Sigmoid colon (tissue), 6 donors: ENCODE measurements at regions not wholly inside any gene's neighbourhood (a gene's known extent, or its start where the extent isn't known, plus 50 kb on each side); places are given as distances from the start of the nearest gene placed in this dataset.

ENCODE experiments used
- DNase-seq: peaks from one replicate; pipeline ENCODE4 v3.0.0-alpha.2; 2019
- H3K27ac ChIP-seq, 4 donors: fragments of 200-600 bp; sonication (generic); one replicate each; pipeline ENCODE4 v1.5.1; 2016 to 2019; ENCODE audit warnings: mild to moderate bottlenecking in 1 of 4
- H3K27me3 ChIP-seq, 3 donors: fragments of 200-600 bp; sonication (generic); one replicate each; pipeline ENCODE4 v1.5.1; 2019; ENCODE audit warnings: mild to moderate bottlenecking in 1 of 3
- H3K36me3 ChIP-seq, 4 donors: fragments of 200-600 bp; sonication (generic); one replicate each; pipeline ENCODE4 v1.5.1; 2016 to 2019
- H3K4me1 ChIP-seq, 4 donors: fragments of 200-600 bp; sonication (generic); one replicate each; pipeline ENCODE4 v1.5.1; 2017 to 2019
- H3K4me3 ChIP-seq, 4 donors: fragments of 200-600 bp; sonication (generic); one replicate each; pipeline ENCODE4 v1.5.1; 2017 to 2019; ENCODE audit warnings: mild to moderate bottlenecking in 2 of 4, moderate library complexity in 1 of 4
- H3K9me3 ChIP-seq, 4 donors: fragments of 200-600 bp in 3 of 4; sonication (generic) in 3 of 4; one replicate each; pipeline versions ENCODE4 v1.5.1 to v1.6.1; 2013 to 2019
- EP300 ChIP-seq, 4 donors: sonication (generic); formaldehyde crosslinking; IDR thresholded peaks; one replicate each; pipeline ENCODE4 v1.6.1; 2017; ENCODE audit warnings: antibody characterized with exemption in 4 of 4
- POLR2A ChIP-seq, 2 donors: fragments of 450-650 bp; IDR thresholded peaks; one replicate each; pipeline ENCODE4 v1.6.1; 2016; ENCODE audit warnings: antibody characterized with exemption in 2 of 2, mild to moderate bottlenecking in 2 of 2, moderate library complexity in 2 of 2
- POLR2AphosphoS5 ChIP-seq, 4 donors: sonication (generic); formaldehyde crosslinking; IDR thresholded peaks; one replicate each; pipeline ENCODE4 v1.6.1; 2017; ENCODE audit warnings: antibody characterized with exemption in 4 of 4
- WGBS, 2 donors: extraction: QIAGEN DNeasy Blood & Tissue Kit; methylation state at CpG; one replicate each; pipeline ENCODE4 v1.1.7; 2013; 5-methylcytosine and 5-hydroxymethylcytosine counted together
- intact Hi-C: fragments of 100-400 bp; cut with DNase I; formaldehyde crosslinking; loops from one replicate; pipeline ENCODE4 v1.15.1; 2023
- TF ChIP-seq, protein P1 (sequence below), 4 experiments: fragments of 450-650 bp in 3 of 4; fragments of 200-600 bp in 1 of 4; IDR thresholded peaks; one replicate each; pipeline ENCODE4 v1.5.1; 2016 to 2019; ENCODE audit warnings: antibody characterized with exemption in 4 of 4, mild to moderate bottlenecking in 3 of 4, moderate library complexity in 2 of 4
- donor health status: healthy with polysubstance abuse.
- donor health status: healthy.

DNA sequence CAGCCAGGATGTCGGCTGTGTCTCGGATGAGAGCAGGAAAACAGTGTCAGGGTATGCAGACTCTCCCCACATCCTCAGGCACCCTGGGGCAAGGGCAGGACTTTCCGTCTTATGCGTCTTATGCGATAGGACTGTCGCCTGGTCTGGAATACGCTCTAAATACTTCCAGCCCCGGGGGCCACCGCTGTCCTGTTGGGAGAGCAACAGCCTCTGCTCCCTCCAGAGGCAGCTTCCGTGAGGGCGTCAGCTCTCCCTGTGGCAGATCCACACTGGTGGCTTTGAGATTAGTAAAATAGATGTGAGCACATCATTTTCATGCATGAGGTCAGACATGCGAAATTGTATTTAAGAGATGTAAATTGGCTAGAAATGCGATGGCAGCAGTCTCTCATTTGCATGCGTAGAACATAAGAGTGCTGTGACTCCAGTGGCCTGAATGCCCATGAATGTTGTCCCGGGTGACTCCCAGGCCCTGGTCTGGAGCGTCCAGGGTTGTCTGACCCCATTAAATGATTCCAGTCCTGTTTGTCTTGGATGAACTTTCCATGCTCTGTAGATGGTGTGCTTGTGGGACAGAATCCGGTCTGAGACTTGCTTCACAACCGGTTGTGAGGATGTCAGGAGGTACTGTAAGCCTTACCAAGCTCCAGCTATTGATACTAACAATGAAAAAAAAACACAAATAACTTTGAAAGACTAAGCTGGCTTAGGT lies 228.2 kb downstream of the SYK start:
- Histone ChIP-seq H3K9me3 (no peaks in the 10 kb centered on the region), H3K4me3 (no peak overlapping the region), H3K36me3 (no peaks in the 10 kb centered on the region), H3K27me3 (no peaks in the 10 kb centered on the region), H3K4me1 (no peaks in the 10 kb centered on the region), H3K27ac (no peak overlapping the region)
- no peak for DNase-seq
- TF ChIP-seq POLR2AphosphoS5 (IDR thresholded peaks at IDR 0.05) (no peak), EP300 (IDR thresholded peaks at IDR 0.05) (no peak), POLR2A (IDR thresholded peaks at IDR 0.05) (no peak)
- TF ChIP-seq, protein P1, sequence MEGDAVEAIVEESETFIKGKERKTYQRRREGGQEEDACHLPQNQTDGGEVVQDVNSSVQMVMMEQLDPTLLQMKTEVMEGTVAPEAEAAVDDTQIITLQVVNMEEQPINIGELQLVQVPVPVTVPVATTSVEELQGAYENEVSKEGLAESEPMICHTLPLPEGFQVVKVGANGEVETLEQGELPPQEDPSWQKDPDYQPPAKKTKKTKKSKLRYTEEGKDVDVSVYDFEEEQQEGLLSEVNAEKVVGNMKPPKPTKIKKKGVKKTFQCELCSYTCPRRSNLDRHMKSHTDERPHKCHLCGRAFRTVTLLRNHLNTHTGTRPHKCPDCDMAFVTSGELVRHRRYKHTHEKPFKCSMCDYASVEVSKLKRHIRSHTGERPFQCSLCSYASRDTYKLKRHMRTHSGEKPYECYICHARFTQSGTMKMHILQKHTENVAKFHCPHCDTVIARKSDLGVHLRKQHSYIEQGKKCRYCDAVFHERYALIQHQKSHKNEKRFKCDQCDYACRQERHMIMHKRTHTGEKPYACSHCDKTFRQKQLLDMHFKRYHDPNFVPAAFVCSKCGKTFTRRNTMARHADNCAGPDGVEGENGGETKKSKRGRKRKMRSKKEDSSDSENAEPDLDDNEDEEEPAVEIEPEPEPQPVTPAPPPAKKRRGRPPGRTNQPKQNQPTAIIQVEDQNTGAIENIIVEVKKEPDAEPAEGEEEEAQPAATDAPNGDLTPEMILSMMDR (IDR thresholded peaks at IDR 0.05), result no peak
- WGBS, 2 donors, result 90 to 92% methylated on average over 18 of the region's 18 CpGs
- intact Hi-C loops, result loop anchor here (10.0 kb wide), 1 partner anchor 115 kb away; no protein-coding TSS in a partner anchor

DNA sequence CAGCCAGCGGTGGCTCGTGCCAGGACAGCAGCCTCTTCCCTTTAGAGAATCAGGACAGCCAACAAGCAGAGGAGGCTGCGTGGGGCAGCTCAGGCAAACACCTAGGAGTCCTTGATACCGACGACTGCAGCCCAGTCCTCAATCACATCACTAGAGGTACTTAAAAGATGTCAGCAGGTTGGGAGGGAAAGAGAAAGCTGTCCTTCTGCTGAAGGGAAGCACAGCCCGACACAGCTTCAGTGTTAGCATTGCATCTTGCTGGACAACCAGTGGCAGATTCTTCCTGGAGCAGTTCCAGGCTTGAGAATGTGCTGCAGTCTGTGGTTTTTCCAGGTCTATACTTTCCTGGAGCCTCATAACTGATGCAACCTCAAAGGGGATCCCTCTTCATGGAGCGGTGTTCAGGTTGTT lies 230.5 kb downstream of the SYK start:
- intact Hi-C loops, result loop anchor here (10.0 kb wide), 1 partner anchor 117 kb away; no protein-coding TSS in a partner anchor
- no peaks in the 10 kb centered on the region for H3K27me3 ChIP-seq
- WGBS, 2 donors, result 92% methylated on average over 7 of the region's 7 CpGs
- peaks cover 0 to 5% (median 5%) of the 10 kb centered on the region in 4 donors for H3K4me1 ChIP-seq
- no peak overlapping the region for H3K4me3 ChIP-seq
- TF ChIP-seq, protein P1 (IDR thresholded peaks at IDR 0.05), result no peak
- TF ChIP-seq POLR2A (IDR thresholded peaks at IDR 0.05) (no peak), EP300 (IDR thresholded peaks at IDR 0.05) (no peak), POLR2AphosphoS5 (IDR thresholded peaks at IDR 0.05) (no peak)
- H3K27ac ChIP-seq, result no peak overlapping the region
- DNase-seq, result no peak
- H3K9me3 ChIP-seq, result no peaks in the 10 kb centered on the region
- H3K36me3 ChIP-seq, result no peaks in the 10 kb centered on the region

DNA sequence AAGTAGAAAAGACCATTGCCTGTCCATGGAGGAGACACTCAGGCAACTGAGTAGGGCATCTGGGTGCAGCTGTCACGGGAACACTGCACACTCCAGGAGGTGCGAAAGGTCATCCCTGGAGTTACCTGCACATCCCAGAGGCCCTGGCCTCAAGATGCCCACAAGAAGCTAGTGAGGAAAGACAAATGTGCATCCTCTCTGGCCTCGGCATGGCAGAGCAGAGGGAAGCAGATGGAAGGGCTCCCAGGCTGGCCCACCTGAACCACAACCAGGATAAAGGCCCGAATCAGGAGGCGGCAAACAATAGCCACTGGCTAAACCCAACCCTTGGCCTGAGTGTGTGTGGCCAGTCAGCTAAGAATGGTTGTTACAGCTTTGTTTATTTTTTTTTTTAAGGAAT lies 231.7 kb downstream of the SYK start:
- H3K4me3 ChIP-seq, result no peak overlapping the region
- H3K36me3 ChIP-seq, result no peaks in the 10 kb centered on the region
- TF ChIP-seq POLR2A (IDR thresholded peaks at IDR 0.05), result no peak
- TF ChIP-seq EP300 (IDR thresholded peaks at IDR 0.05), result no peak
- TF ChIP-seq, protein P1 (IDR thresholded peaks at IDR 0.05), result no peak
- no peaks in the 10 kb centered on the region for H3K27me3 ChIP-seq
- 97% methylated on average over 5 of the region's 5 CpGs for WGBS, 2 donors
- intact Hi-C loops, result loop anchor here (10.0 kb wide), 1 partner anchor 118 kb away; no protein-coding TSS in a partner anchor
- H3K4me1 ChIP-seq, result peaks cover 0 to 16% (median 16%) of the 10 kb centered on the region in 4 donors
- H3K9me3 ChIP-seq, result no peaks in the 10 kb centered on the region
- DNase-seq, result no peak
- no peak overlapping the region for H3K27ac ChIP-seq

DNA sequence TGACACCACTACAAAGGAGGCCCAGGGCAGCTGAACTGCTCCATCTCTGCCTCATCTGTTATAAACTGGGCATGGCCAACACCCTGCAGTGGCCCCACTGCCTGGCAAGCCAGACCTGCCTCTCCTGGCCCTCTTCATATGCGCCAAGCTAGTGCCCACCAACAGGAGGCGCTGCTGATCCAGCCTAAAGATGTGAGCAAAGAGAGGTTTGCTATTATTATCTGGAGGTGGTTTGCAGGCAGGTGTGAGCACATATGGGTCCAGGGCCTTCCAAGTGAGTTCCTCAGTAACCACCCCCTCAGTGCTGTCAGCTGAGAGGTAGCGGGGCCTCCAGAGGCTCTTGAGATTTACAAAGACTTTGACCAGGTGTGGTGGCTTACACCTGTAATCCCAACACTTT lies 232.2 kb downstream of the SYK start:
- Histone ChIP-seq H3K27ac (no peak overlapping the region), H3K9me3 (no peaks in the 10 kb centered on the region), H3K27me3 (no peaks in the 10 kb centered on the region), H3K4me3 (no peak overlapping the region), H3K36me3 (no peaks in the 10 kb centered on the region), H3K4me1 (peaks cover 0 to 20% (median 19%) of the 10 kb centered on the region in 4 donors)
- DNase-seq, result no peak
- 91 to 94% methylated on average over 3 of the region's 3 CpGs for WGBS, 2 donors
- TF ChIP-seq POLR2AphosphoS5 (IDR thresholded peaks at IDR 0.05) (no peak), POLR2A (IDR thresholded peaks at IDR 0.05) (no peak), EP300 (IDR thresholded peaks at IDR 0.05) (no peak)
- TF ChIP-seq, protein P1 (IDR thresholded peaks at IDR 0.05), result no peak
- intact Hi-C loops, result loop anchor here (10.0 kb wide), 1 partner anchor 119 kb away; no protein-coding TSS in a partner anchor
